ENCODE measurements at regions not wholly inside any gene's neighbourhood (a gene's known extent, or its start where the extent isn't known, plus 50 kb on each side); places are given as distances from the start of the nearest gene placed in this dataset.

DNA sequence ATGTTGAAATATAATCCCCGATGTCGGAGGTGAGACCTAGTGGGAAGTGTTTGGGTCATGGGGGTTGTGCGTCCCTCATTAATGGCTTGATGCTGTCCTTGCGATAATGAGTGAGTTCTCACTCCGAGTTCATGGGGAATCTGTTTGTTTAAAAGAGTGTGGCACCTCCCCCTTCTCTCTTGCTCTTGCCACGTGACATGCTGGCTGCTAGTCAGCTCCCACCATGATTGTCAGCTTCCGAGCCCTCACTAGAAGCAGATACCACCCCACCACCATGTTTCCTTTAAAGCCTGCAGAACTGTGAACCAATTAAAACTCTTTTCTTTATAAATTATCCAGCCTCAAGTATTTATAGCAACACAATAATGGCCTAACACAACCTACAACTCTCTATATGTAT is 166.3 kb upstream of the MBNL1 start:
- no peaks in the 10 kb centered on the region for H3K36me3 ChIP-seq
- no peak overlapping the region for H3K4me3 ChIP-seq
- TF ChIP-seq, protein P1, sequence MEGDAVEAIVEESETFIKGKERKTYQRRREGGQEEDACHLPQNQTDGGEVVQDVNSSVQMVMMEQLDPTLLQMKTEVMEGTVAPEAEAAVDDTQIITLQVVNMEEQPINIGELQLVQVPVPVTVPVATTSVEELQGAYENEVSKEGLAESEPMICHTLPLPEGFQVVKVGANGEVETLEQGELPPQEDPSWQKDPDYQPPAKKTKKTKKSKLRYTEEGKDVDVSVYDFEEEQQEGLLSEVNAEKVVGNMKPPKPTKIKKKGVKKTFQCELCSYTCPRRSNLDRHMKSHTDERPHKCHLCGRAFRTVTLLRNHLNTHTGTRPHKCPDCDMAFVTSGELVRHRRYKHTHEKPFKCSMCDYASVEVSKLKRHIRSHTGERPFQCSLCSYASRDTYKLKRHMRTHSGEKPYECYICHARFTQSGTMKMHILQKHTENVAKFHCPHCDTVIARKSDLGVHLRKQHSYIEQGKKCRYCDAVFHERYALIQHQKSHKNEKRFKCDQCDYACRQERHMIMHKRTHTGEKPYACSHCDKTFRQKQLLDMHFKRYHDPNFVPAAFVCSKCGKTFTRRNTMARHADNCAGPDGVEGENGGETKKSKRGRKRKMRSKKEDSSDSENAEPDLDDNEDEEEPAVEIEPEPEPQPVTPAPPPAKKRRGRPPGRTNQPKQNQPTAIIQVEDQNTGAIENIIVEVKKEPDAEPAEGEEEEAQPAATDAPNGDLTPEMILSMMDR (IDR thresholded peaks at IDR 0.05), result no peak
- H3K9ac ChIP-seq (ENCODE audit: low read depth in 2 of 2, low read length in 2 of 2), result no peak overlapping the region
- H3K27ac ChIP-seq, result no peak overlapping the region
- H3K9me3 ChIP-seq, result no peaks in the 10 kb centered on the region
- no peak for DNase-seq
- no peaks in the 10 kb centered on the region for H3K4me1 ChIP-seq
- H3K27me3 ChIP-seq, result no peaks in the 10 kb centered on the region
- intact Hi-C loops (cut with DNase I), result no loop called here

DNA sequence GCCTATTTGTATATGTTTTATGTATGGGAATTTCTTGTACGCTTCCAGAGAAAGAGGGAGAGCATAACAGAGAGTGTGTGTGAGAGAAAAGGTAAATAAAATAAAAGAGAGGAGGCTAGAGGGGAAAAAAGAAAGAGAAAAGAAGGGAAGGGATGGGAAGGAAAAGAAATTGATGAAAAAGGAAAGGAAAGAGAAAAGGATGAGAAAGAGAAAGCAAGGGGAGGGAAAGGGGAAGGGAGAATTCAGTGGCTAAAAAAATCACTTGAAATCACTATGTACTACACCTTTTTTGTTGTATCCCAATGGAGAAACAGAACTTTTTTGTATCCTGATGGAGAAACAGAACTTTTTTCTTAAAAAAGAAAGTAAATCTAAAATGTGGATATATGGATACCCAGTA is 165.5 kb upstream of the MBNL1 start:
- Histone ChIP-seq H3K36me3 (no peaks in the 10 kb centered on the region), H3K4me3 (no peak overlapping the region), H3K4me1 (no peaks in the 10 kb centered on the region), H3K9ac (ENCODE audit: low read depth in 2 of 2, low read length in 2 of 2) (no peak overlapping the region), H3K27me3 (no peaks in the 10 kb centered on the region), H3K27ac (no peak overlapping the region), H3K9me3 (no peaks in the 10 kb centered on the region)
- intact Hi-C loops (cut with DNase I), result no loop called here
- DNase-seq, result no peak
- TF ChIP-seq, protein P1 (IDR thresholded peaks at IDR 0.05), result no peak

DNA sequence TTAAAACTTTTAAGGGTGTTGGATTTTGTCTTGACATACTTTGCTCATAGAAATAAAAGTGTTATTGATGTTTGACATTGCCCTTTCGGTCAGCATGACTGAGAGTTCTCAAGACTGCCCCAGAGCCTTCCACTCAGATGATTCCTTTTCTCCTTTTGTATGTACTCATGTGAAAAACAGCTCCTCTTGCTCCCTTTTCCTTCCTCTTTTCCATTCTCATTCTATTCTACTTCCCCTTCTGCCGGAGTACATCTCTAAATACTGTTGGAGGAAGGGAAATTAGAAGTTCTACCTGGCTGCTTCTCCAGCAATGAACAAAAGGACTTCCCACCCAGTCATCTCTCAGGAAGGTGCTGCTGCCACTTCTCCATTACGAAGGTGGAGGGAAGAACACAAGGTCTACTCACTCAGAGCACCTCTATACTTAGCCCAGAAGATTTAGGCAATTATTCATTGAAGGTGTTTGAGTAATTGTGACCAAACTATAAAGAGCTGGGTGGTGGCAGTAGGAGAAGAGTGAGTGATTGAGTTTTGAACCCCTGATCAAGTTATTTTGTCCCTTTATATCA is 163.8 kb upstream of the MBNL1 start:
- no peak overlapping the region for H3K4me3 ChIP-seq
- no peaks in the 10 kb centered on the region for H3K36me3 ChIP-seq
- no peaks in the 10 kb centered on the region for H3K9me3 ChIP-seq
- intact Hi-C loops (cut with DNase I), result no loop called here
- H3K27ac ChIP-seq, result no peak overlapping the region
- DNase-seq, result no peak
- H3K4me1 ChIP-seq, result no peaks in the 10 kb centered on the region
- TF ChIP-seq, protein P1 (IDR thresholded peaks at IDR 0.05), result no peak
- no peaks in the 10 kb centered on the region for H3K27me3 ChIP-seq
- no peak overlapping the region for H3K9ac ChIP-seq (ENCODE audit: low read depth in 2 of 2, low read length in 2 of 2)

DNA sequence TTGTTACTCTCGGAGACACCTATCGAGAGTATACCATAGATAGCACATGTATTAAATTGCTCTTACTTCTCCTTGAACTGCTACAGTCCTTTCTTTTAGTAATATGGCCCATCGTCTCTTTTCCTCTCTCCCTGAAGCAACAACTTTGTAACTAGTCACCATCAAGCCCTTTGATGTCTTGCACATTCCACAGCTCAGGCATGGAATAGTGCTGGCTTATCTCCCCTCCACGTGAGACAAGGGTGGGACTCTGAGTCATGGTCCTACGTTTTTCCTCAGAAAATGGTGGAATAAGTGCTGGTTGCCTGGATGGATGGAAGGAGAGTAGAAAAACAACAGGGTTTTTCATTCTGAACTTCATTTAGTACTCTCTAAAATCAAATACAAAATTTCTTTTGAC is 163.3 kb upstream of the MBNL1 start:
- no peak overlapping the region for H3K27ac ChIP-seq
- no peak overlapping the region for H3K9ac ChIP-seq (ENCODE audit: low read depth in 2 of 2, low read length in 2 of 2)
- H3K4me3 ChIP-seq, result no peak overlapping the region
- H3K4me1 ChIP-seq, result no peaks in the 10 kb centered on the region
- no peaks in the 10 kb centered on the region for H3K9me3 ChIP-seq
- no peaks in the 10 kb centered on the region for H3K36me3 ChIP-seq
- no peak for DNase-seq
- TF ChIP-seq, protein P1 (IDR thresholded peaks at IDR 0.05), result no peak
- intact Hi-C loops (cut with DNase I), result no loop called here
- no peaks in the 10 kb centered on the region for H3K27me3 ChIP-seq

DNA sequence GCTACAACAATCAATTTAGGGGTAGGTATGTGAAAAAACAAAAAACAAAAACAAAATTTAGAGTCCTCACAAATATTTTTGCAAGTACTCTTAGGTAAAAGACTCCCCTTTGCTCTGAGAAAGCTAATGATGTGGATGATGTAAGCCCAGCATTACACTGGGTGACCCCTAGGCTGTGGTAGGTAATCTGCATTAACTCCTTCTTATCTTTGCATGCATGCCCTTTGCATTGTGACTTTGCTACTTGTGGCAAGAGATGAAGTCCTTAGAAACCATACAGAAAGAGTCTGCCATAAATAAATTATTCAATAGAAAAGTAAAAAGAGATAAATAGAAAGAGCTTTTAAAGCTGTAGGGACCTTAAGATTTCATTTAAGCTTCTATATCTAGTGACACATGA is 159.7 kb upstream of the MBNL1 start:
- H3K27ac ChIP-seq, result no peak overlapping the region
- no peaks in the 10 kb centered on the region for H3K4me1 ChIP-seq
- H3K9me3 ChIP-seq, result no peaks in the 10 kb centered on the region
- intact Hi-C loops (cut with DNase I), result no loop called here
- no peak for DNase-seq
- TF ChIP-seq, protein P1 (IDR thresholded peaks at IDR 0.05), result no peak
- H3K4me3 ChIP-seq, result no peak overlapping the region
- no peaks in the 10 kb centered on the region for H3K27me3 ChIP-seq
- H3K9ac ChIP-seq (ENCODE audit: low read depth in 2 of 2, low read length in 2 of 2), result no peak overlapping the region
- H3K36me3 ChIP-seq, result no peaks in the 10 kb centered on the region

Measured in colonic mucosa (tissue), 4 donors.